SK-N-SH treated with all-trans-retinoic acid at 6 μM for 48 hours (cell line): ENCODE measurements at regions not wholly inside any gene's neighbourhood (a gene's known extent, or its start where the extent isn't known, plus 50 kb on each side); places are given as distances from the start of the nearest gene placed in this dataset.

ENCODE experiments used
- ATAC-seq: fragments of 200-7000 bp; cut with Tn5 transposase; 3 replicates; pipeline ENCODE4 v1.9.1; 2020; ENCODE audit warnings: mild to moderate bottlenecking, moderate library complexity
- ARNTL ChIP-seq: fragments of 450-650 bp; formaldehyde crosslinking; IDR thresholded peaks from 2 replicates; pipeline ENCODE4 v1.5.0; 2020; ENCODE audit warnings: low read depth, mild to moderate bottlenecking, moderate library complexity, borderline replicate concordance
- BACH2 ChIP-seq: fragments of 250-450 bp; sonication (Bioruptor Pico); IDR thresholded peaks from 2 replicates; pipeline ENCODE4 v1.9.0; 2021; ENCODE audit warnings: mild to moderate bottlenecking, borderline replicate concordance
- CREB5 ChIP-seq: fragments of 250-450 bp; sonication (Bioruptor Pico); IDR thresholded peaks from 2 replicates; pipeline ENCODE4 v1.5.1; 2020; ENCODE audit warnings: low read depth, mild to moderate bottlenecking, moderate library complexity
- CSDC2 ChIP-seq: fragments of 250-450 bp; sonication (Bioruptor Pico); IDR thresholded peaks from 2 replicates; pipeline ENCODE4 v1.5.0; 2020; ENCODE audit warnings: mild to moderate bottlenecking, moderate library complexity
- ESRRG ChIP-seq: fragments of 250-450 bp; sonication (Bioruptor Pico); IDR thresholded peaks from 2 replicates; pipeline ENCODE4 v1.6.1; 2021; ENCODE audit warnings: mild to moderate bottlenecking
- GLIS3 ChIP-seq: fragments of 250-450 bp; sonication (Bioruptor Pico); IDR thresholded peaks from 2 replicates; pipeline ENCODE4 v1.5.0; 2020; ENCODE audit warnings: mild to moderate bottlenecking, moderate library complexity
- ISL1 ChIP-seq: fragments of 250-450 bp; sonication (Bioruptor Pico); IDR thresholded peaks from 2 replicates; pipeline ENCODE4 v2.1.2; 2022; ENCODE audit warnings: mild to moderate bottlenecking, moderate library complexity
- OSR1 ChIP-seq: fragments of 250-450 bp; sonication (Bioruptor Pico); IDR thresholded peaks from 2 replicates; pipeline ENCODE4 v1.8.0; 2022; ENCODE audit warnings: moderate library complexity, mild to moderate bottlenecking, inconsistent platforms
- PATZ1 ChIP-seq: fragments of 250-450 bp; sonication (Bioruptor Pico); IDR thresholded peaks from 2 replicates; pipeline ENCODE4 v1.8.0; 2020; ENCODE audit warnings: mild to moderate bottlenecking, moderate library complexity, borderline replicate concordance
- PPARA ChIP-seq: fragments of 250-450 bp; sonication (Bioruptor Pico); IDR thresholded peaks from 2 replicates; pipeline ENCODE4 v1.5.0; 2020; ENCODE audit warnings: mild to moderate bottlenecking, borderline replicate concordance
- RARB ChIP-seq: fragments of 250-450 bp; sonication (Bioruptor Pico); IDR thresholded peaks from 2 replicates; pipeline ENCODE4 v1.8.0; 2021; ENCODE audit warnings: mild to moderate bottlenecking, moderate library complexity
- SNAI2 ChIP-seq: fragments of 250-450 bp; sonication (Bioruptor Pico); IDR thresholded peaks from 2 replicates; pipeline ENCODE4 v1.5.0; 2020; ENCODE audit warnings: mild to moderate bottlenecking, moderate library complexity
- TOX ChIP-seq: fragments of 250-450 bp; sonication (Bioruptor Pico); IDR thresholded peaks from 2 replicates; pipeline ENCODE4 v1.8.0; 2021; ENCODE audit warnings: mild to moderate bottlenecking, moderate library complexity, borderline replicate concordance
- TSHZ2 ChIP-seq: fragments of 250-450 bp; sonication (Bioruptor Pico); IDR thresholded peaks from 2 replicates; pipeline ENCODE4 v1.5.0; 2020; ENCODE audit warnings: mild to moderate bottlenecking, moderate library complexity
- ZC3H10 ChIP-seq: fragments of 250-450 bp; sonication (Bioruptor Pico); IDR thresholded peaks from 2 replicates; pipeline ENCODE4 v1.5.1; 2021; ENCODE audit warnings: mild to moderate bottlenecking, moderate library complexity
- ZFP3 ChIP-seq: fragments of 250-450 bp; sonication (Bioruptor Pico); IDR thresholded peaks from 2 replicates; pipeline ENCODE4 v1.5.0; 2020; ENCODE audit warnings: mild to moderate bottlenecking, moderate library complexity
- ZFP30 ChIP-seq: fragments of 450-650 bp; formaldehyde crosslinking; IDR thresholded peaks from 2 replicates; pipeline ENCODE4 v1.5.0; 2022; ENCODE audit warnings: mild to moderate bottlenecking, moderate library complexity
- ZNF8 ChIP-seq: fragments of 450-650 bp; formaldehyde crosslinking; IDR thresholded peaks from 2 replicates; pipeline ENCODE4 v1.5.0; 2020; ENCODE audit warnings: mild to moderate bottlenecking, moderate library complexity

GRCh38 chr3:7793786-7794185 lies 707.8 kb upstream of the LMCD1 start:
- ATAC-seq: no peak
- no peak for TF ChIP-seq RARB (CRISPR knock-in tag)

GRCh38 chr3:7798276-7798675 lies 703.3 kb upstream of the LMCD1 start:
- TF ChIP-seq CREB5: no peak
- TF ChIP-seq TOX (CRISPR knock-in tag): no peak
- no peak for TF ChIP-seq PATZ1 (CRISPR knock-in tag)
- no peak for TF ChIP-seq GLIS3 (CRISPR knock-in tag)
- TF ChIP-seq ZFP3: no peak
- TF ChIP-seq TSHZ2 (CRISPR knock-in tag): no peak
- no peak for TF ChIP-seq ZC3H10
- TF ChIP-seq PPARA: no peak
- TF ChIP-seq ESRRG: no peak
- no peak for TF ChIP-seq RARB (CRISPR knock-in tag)
- TF ChIP-seq OSR1 (CRISPR knock-in tag): no peak
- TF ChIP-seq ZNF8 (CRISPR knock-in tag): no peak
- ATAC-seq: no peak

GRCh38 chr3:7800006-7800780 lies 701.4 kb upstream of the LMCD1 start:
- TF ChIP-seq ISL1 (CRISPR knock-in tag): peak; percentile 50; the same call in 1 of the 2 replicates
- no peak for TF ChIP-seq ZC3H10
- ATAC-seq: no peak

GRCh38 chr3:7812490-7812889 lies 689.1 kb upstream of the LMCD1 start:
- TF ChIP-seq ZFP30 (CRISPR knock-in tag) (no peak), GLIS3 (CRISPR knock-in tag) (no peak), BACH2 (CRISPR knock-in tag) (no peak), SNAI2 (no peak)
- ATAC-seq: no peak

- TF ChIP-seq ARNTL (CRISPR knock-in tag) (no peak), ZFP3 (no peak), GLIS3 (CRISPR knock-in tag) (no peak), PATZ1 (CRISPR knock-in tag) (no peak), ZC3H10 (no peak), PPARA (no peak), CREB5 (no peak), CSDC2 (no peak), ZFP30 (CRISPR knock-in tag) (no peak)
- TF ChIP-seq, all 23 proteins: peak for 0
- ATAC-seq: no peak
Observed at GRCh38 chr3:7813365-7813764, 688.3 kb upstream of the LMCD1 start.
